HG02884 (cell line): ENCODE measurements at regions not wholly inside any gene's neighbourhood (a gene's known extent, or its start where the extent isn't known, plus 50 kb on each side); places are given as distances from the start of the nearest gene placed in this dataset.
A peak's percentile ranks its signal among the peaks of the same experiment; 100 is the strongest.

Experiments used
- ATAC-seq: cut with Tn5 transposase; IDR thresholded peaks from one replicate; pipeline ENCODE4 v1.9.1; 2021; ENCODE audit warnings: mild to moderate bottlenecking, moderate library complexity; ENCODE audit not compliant: unreplicated experiment

DNA sequence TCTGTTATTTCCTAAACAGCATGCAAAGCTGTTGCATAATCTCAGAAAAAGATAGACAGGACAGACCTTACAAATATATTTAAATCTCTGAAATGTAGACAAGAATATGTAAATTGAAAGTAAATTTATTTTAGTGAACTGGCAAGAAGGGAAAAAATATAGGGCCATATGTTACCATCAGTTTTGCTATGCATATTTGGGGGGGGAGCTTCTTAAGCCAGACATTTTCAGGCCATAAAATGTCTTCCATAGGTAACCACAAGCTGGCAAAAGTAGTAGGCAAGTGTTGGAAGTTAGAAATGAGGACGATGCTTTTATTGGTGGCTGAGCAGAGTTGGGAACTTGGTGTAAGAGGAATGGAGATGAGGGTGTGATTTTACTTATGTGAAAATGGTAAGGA is 272.0 kb upstream of the CXXC4 start:
- no peak for ATAC-seq

DNA sequence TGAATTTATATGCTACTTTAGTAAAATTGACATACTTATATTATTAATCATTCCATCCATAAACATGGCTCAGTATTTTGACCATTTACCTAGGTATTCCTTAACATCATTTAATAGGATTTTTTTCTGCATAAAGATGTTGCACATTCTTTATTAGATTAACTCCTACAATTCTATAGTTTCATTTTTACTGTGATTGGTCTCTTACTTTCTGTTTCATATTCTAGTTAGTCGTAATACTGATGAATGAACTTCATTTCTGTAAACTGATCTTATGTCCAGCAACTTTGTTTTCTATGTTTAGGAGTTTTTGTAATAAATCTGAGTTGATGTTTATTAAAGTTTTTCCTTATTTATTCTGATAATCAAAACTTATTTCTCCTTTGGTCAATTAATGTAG is 278.2 kb upstream of the CXXC4 start:
- ATAC-seq = no peak

DNA sequence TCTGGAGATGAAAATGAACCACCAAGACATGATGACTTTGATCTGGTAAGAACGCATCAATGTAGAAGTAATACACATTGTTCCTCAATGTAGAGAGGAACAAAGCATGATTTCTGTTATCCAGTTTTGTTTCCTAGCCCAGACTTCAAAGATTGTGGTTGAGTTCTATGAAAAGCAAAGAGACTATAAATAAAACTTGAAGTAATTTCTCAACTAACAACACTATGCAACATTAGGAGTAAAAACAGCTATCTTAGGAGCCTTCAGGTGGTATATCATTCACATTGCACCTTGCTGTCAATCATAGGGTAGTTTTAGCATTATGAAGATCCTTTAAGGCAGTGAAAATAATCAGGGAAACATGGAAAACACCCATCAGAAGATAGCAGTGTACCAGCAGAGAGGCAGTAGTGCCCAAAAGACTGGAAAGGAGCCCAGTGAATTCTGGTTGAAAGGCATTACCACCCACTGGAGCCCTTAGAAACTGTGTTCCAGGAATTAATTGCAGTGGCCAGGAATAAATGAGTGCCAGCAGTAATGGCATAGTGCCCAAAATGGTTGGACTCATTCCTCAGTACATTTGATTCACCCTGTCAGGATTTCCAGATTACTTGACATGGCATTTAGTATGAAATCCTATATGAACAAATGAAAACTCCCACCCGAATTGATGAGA is 300.7 kb upstream of the CXXC4 start:
- ATAC-seq = peak; percentile 87

DNA sequence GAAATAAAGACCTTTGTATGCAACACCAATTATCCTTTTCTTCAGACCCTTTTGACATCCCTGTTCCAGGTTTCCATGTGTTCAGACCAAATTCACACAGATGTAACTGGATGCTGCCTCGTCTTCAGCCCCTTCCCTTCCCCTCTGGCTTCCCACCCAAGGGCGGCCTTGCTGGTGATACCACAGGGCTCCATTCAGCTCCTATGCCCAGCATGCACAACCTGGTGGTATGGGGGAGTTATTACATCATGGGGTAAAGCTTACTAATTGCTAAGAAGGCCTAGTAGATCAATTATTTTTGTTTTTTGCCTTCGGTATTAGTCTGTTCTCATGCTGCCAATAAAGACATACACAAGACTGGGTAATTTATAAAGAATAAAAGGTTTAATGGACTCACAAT is 317.0 kb upstream of the CXXC4 start:
- no peak for ATAC-seq

DNA sequence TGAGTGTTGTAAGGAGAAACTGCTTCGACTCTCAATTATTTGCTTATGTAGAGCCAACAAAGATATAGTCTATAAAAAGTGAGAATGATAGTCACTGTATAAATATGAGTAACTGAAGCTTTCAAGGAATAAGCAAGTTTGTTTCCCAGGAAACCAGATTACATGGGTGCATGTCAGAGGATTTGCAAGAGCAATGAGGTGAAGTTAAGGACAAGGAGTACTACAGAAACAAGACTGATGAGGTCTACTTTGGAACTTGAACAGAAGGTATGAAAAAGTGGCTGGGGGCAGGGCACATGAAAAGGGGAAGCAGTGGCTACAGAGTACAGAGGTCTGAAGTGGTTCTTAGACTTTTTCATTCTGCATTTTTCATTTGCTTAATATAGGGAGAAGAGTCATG is 321.0 kb upstream of the CXXC4 start:
- peak; percentile 88 for ATAC-seq

DNA sequence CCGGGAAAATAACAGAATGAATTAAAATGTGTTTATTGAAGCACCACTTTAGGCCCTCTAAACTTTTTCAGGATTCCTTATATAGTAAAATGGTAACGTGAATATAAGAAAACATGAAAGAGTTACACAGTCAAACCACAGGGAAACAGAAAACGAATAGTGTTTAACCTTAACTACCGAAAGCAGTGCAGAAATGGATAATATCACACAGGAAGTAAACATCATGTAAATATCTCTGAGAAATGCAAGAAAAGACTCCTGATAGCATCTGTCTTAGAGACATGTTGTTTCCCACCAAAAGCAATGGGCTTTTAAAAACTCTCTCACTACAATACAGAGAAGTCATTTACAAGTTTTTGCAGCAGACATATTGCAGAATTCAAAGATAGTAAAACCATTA is 323.9 kb upstream of the CXXC4 start:
- no peak for ATAC-seq

DNA sequence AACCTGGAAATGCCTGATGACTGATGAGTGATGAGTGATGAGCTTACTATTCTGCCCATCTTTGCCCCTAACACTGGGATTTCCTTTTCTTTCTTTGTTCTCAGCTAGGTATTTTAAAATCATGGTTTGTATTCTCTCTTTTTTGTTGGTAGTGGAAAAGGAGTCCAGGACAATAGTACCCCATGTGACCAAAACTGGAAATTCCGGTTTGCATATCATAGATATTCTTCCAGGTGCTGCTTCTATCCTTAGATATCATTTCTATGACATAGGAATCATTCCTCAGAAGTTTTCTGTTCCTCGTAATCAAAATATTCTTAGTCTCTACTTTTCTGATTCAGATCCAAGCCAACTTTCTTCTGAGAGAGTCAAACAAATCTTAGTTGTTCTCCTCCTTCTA is 320.5 kb upstream of the TET2 start:
- ATAC-seq = no peak

DNA sequence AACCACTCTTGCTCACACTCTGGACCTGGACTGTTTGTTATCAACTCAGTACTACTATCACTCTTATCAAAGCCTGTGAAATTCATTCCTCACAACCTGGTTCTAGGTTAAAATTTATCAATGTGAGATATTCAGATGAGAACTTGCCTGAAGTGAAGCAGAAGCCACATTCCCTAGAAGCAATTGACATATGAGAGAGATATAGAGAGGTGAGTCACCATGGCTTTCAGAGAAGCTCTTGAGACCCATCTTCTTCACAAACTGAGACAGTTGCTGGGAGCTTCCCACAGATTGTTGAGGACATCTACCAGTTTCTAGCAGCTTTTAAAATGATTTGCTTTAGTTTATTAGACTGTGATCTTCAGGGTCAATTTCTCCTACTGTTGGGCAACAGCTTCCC is 316.9 kb upstream of the TET2 start:
- no peak for ATAC-seq

DNA sequence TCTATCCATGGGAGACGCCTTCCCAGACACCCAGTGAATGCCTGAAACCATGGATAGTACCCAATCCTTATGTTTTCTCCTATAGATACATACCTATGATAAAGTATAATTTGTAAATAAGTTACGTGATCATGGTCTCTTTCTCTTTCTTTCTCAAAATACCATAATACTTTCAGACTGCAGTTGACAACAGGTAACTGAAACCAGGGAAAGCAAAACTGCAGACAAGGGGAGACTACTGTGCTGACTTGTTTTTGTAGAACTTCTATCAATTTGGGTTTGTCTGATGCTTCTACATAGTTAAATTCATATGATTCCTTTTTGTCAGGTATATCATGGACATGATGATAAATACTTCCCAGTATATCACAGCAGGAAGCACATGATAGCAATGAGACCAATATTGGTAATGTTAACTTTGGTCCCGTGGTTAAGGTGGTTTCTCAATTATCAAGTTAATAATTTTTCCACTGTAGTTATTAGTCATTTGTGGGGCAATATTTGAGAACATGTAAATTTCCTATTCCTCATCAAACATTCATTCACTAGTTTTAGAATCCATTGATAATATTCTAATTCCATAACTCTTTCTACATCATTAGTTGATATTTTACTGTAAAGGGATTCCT is 298.0 kb upstream of the TET2 start:
- ATAC-seq = no peak

DNA sequence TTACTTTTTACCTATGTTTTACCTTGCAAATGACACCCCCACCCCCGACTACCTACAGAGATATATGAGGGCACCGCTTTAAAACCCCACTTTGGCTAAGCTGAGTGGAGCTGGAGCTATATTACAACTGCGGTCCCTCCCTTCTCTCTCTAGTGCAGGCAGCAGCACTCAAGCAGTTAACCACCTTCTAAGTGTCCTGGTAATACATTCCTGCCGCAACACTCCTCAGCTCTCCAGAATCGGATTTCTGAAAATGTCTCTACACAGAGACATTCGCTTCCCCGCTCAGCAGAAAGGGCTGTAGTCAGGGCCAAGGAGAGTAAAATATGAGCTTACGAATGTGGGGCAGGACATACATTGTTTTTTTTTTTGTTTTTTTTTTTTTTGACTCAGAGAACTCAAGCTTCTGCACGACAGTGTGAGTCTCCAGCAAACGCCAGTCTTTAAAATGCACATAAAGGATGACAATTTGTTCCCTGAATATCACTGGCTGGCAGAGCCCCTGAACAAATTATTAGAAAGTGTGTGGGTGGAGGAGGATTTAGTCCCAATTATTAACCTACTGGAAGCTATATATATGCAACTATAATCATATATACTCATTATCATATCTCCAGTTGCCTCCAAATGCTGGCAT is 287.0 kb upstream of the TET2 start:
- no peak for ATAC-seq

DNA sequence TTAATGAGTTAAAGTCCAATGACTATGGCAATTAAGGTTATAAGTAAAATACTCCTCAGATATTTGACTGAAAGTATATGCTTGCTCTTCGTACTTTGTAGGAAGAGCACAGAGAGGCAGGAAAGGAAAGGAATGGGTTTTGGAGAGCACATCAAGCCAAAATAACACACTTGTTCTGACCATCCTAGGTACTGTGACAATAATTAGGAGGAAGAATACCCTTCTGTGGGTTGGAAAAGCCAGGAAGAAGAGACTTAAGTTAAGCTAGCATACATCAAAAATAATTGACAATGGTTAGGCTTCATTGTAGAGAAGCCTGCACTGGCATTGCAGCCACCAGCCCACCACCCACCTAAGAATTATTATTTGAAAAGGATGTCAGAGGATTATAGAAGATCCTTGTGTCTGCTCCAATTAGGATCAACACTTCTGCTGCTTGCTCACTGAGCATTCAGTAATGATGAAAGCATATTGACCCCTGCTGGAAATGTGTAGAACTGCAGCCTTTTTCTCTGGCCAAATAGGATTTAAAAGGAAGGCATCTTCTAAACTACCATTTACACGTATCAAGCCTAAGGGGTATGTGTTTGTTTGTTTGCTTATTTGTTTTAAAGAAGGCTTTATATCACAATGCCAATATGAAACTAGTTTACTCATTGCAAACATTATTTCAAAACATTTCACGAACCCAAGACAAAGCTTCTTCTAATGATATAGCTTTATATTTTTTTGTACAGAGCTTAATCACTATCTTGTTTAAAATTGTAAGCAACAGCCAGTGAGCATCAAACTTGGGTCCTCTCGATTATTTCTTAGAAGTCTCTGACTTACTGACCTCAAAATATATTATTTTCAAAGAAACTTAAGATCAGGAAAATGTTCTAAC is 286.2 kb upstream of the TET2 start:
- peak; percentile 84 for ATAC-seq

DNA sequence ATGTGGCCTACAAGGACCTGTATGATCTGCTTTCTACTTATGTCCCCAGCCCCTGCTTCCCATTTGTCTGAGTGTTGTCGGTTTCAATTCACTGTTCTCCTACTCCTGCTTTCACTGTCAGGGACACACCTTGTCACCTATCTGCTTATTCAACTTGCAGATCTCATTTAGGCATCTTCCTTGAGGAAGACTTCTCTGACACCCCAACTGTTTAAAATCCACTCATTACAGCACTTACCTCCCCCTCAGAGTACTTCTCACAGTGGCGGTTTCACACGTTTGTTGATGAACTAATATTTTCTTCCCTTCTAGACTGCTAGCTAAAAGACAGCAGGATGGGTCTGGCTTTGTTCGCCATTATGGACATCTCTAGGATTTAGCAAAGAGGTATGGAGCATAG is 279.9 kb upstream of the TET2 start:
- ATAC-seq = no peak

DNA sequence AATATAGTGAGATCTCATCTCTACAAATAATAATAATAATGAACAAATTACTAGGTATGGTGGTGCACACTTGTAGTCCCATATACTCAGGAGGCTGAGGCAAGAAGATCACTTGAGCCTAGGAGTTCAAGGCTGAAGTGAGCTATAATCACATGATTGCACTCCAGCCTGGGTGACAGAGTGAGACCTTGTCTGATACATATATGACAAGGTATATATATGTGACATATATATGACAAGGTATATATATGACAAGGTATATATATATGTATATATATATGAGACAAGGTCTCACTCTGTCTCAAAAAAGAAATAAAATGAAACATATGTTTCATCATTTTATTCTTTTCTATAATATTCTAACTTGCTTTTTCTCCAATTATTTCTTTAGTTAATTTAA is 278.1 kb upstream of the TET2 start:
- ATAC-seq = peak; percentile 42

DNA sequence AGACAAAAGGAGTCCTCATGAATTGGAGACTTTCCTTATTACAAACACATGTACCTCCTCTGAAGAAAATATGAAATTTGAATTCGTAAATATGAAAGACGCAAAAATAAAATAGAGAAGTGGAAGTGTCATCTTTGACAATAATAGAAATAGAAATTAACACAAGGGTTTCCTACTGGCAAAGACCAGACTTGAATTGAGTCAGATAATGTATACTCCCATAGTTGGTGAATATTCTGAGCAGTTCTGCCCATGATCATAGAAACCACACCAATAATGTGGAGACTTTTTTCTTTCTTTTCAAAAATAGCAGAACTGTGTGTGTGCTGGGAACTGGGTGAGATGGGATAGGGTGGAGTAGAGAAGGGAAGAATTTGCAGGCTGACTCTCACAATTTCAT is 277.7 kb upstream of the TET2 start:
- ATAC-seq = peak; percentile 85

DNA sequence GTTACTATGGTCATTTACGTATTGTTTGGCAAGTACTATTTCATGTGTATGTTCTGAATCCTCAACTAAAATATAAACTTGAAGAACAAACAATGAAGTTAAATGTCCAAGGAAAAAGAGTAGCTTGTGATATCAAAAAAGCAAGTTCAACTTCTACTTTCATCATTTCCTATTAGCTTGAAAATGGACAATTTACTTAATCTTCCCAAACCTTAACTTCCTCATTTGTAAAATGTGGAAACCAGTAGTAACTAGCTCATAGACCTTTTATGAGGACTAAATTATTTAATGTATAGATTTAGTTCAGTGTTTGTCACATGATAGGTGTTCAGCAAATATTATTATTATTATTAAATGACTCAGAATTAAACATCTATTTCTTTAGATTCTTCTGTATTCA is 276.8 kb upstream of the TET2 start:
- no peak for ATAC-seq

DNA sequence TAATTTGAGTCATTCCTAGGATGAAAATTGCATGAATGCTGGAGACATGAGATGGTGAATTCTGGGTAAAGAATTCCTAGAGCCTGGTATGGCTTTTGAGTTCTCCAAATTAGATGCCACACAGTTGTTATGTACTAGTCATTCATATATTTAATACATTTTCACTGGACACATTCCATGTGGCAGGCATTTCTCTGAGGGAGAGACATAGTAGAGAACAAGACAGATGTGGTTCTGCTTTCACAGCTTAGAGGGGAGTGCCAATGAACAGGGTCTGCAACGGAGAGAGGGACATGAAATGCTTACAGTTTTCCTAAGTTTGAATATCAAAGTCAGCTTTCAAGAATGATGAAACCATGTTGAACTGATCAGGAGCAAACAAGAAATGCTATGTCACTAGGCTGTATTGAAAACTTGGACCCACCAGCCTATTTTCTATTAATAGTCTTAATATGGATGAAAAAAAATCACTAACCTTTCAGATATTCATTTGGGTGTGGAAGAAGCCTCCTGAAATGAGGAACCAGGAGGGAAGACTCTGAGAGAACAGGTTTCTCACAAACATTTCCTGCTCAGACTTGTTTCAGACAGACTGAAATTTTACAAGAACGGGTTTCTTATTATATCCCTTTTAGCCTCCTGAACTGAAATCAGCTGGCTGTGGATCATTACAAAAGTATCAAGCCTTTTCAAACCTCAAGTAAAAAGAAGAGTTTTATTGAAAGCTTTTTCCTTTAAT is 276.0 kb upstream of the TET2 start:
- no peak for ATAC-seq

DNA sequence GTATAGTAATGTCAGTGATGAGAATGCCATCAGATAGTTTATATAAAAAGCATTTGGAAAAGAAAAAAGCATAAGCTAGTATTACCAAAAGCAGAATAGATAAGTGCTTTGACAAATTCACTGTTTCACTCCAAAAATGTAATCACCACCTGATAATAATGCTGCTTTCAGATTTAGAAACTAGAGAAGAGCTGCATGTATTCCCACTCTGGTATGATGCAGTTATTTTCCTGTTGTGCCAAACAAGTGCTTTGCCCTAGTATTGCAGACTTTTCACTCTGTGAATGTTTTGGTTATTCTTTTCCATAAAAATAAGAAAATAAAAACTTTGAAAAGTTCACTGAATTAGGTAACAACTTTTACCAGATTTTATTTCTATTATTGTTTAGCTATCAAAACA is 267.7 kb upstream of the TET2 start:
- ATAC-seq = no peak

DNA sequence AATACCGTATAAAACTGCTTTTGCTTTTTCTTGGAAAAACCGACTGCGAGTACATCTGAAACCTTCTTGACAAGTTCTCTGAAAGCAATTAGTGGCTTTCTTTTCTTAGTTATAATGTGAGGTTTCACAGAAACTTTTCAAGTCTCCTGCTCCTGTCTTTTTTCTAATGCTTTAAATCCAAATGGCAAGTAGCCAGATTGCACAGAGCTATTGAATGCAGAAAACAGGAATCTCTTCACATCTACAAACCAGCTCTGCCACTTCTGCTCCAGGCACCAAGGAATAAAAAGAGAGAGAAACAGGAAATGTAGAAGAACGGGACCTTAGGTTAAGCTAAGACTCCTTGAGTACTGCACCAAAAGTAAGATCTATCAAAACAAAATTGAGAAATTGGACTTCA is 267.3 kb upstream of the TET2 start:
- ATAC-seq = peak; percentile 54

DNA sequence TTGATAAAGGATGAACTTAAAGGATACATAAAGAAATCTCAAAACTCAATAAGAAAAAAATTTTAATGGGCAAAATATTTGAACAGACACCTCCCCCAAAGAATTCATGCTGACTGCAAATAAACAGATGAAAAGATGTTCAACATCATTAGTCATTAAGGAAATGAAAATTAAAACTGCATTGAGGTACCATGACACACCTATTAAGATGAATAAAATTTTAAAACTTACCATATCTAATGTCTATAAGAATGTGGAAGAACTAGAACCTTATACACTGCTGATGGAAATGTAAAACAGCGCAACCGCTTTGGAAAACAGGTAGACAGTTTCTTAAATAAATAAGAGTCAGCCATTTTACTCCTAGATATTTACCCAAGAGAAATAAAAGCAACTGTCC is 266.8 kb upstream of the TET2 start:
- no peak for ATAC-seq

DNA sequence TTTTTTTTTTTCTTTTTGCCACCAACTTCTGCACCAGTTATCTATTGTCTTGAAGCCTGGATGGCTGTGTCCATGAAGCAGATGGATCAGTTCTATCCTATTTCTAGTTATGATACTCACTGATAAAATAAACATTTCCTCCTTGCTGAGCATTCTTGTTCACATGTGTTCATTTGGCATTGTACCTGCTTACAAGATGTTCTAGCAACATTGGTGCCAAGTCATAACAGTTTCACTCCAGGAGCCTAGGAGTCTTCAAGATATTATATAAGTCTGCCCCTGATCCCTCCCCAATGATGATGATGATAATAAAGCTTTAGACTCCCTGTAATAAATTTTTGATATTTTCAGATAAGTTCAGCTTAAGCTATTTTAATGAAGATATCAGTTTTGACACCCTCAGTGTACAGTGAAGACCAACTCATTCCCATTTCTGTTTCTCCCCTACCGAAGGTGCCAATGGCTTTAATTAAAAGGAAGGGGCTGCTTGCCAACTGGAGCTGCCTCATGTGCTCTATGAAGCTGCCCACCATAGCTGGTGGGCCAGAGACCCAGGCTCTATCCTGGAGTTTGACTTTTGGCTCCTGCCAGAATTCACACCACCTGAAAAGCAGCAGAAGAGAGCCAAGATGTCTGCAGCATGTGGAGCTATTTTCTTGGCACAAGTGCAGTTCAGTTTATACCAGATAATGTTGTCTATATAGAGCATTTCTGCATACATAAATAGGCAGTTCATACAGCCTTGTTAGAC is 265.4 kb upstream of the TET2 start:
- no peak for ATAC-seq
